Inflammatory macrophage treated with lipopolysaccharide for 1 hour (primary cell): ENCODE measurements at regions not wholly inside any gene's neighbourhood (a gene's known extent, or its start where the extent isn't known, plus 50 kb on each side); places are given as distances from the start of the nearest gene placed in this dataset.

Experiments
- DNase-seq, 2 donors: peaks; one replicate each; pipeline ENCODE4 v3.0.0-alpha.2; 2020 to 2022

DNA sequence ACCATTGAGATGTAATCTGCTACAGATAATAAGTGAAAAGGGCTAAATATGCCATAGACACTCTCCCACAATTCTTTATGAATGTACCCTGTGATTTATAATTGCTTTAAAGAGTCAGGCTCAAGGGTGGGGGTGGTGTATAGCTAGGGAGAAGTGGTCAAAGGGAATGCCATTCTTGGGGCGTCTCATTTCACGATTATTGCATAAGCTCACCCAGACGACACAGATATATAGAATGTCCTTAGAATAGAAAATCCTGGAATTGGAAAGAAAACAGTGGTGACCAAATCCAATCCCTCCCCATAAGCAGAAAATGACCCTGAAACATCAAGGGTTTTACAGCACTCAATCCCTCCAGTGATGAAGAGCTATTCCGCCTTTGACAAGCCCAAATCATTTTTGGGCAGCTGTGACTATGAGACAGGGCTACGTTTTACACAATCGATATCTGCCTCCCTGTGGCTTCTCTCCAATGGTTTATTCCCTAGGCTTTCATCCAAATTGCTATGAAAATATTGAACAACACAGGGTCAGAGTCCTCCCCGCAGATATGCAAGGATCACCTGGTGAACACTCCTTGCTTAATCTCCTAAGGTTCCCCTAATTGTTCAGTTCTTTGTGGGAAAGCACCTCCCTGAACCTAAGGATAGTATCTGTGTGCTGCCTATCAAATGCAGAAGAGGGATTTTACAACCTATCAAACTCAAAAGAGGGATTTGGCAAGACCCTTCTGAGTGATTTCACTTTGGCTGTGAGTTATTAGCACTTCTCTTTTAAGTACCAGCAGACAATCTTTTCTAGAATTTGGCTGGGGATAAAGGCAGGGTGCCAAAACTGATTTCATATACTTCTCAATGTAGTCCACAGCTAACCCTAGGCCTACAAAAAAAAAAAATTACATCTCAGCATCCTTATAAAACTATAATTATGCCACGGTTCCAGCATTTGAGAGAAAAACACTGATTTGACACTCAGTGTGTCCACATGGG is 144.9 kb upstream of the CDH6 start:
- DNase-seq: no peak

DNA sequence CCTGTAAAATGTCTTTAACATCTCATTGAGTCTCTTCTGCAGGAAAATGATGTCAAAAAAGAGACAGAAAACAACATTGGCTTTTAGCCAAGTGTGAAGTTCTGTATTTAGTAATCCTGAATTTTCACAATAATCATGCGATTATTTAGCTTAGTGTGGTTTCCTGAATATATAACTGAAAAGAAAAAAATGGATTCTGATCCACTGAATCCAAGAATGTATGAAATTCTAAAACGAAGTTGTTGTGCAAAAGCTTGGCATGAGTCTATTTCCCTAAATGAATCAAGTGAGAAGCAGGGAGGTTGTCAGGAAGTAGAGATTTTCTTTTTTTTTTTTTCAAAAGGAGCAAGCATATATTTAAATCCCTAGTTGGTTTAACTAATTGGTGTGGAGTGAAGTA is 145.9 kb upstream of the CDH6 start:
- no peak for DNase-seq

DNA sequence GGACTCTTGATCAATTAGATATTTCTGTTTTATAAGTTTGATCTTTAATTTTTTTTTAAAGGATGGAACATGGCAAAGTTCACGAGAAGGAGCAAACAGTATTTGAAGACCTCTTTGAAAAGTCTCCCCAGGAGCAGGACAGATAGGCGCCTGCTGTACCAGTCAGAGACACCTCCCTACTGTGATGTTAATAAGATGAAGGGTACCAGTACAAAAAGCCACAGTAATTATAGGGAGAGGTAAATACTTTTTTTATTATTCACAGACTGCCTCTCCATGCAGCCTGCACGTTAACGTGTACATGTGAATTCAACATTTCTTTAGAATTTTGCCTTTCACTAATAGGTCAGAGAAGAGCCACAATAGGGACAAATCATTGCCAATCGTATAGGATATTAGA is 146.5 kb upstream of the CDH6 start:
- no peak for DNase-seq

DNA sequence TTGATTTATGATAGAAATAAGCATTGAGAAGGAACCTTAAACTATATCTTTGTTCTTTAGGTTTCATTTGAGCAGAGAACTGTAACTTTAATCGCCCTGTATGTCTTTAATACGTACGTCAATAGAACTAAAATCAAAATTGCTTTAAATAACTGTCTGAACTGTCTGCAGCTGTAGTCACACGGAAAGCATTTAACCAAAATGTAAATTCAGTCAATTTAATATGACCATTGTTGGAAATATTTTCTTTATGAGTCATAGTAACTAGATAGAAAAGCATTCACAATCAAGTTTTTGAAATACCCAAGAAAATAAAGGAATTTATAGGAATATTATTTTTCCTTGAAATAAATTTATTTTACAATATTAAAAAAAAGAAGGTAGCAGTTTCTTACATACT is 157.1 kb upstream of the CDH6 start:
- DNase-seq: no peak

- DNase-seq: no peak
These were observed 160.2 kb upstream of the CDH6 start for GRCh38 chr5:31033295-31033694.

GRCh38 chr5:31029925-31030324 is 163.6 kb upstream of the CDH6 start:
- DNase-seq: no peak

DNA sequence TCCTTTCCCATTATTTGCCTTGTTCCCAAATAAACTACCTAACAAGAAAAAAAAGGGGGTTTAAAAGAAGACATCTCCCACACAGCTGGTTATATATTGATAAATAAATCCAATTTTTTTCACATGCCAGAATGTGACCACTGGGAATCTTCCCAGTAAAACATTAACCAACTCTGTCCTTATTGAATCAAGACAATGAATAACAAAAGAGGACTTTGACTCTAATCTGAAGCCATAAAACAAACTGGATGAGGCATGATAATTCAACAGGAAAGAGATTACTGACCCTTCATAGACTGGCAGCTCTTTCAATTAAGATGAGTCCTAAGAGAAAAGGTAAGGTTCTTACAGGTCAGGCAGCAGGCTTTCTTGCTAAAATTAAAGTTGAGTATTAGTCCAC is 165.8 kb upstream of the CDH6 start:
- DNase-seq: no peak

DNA sequence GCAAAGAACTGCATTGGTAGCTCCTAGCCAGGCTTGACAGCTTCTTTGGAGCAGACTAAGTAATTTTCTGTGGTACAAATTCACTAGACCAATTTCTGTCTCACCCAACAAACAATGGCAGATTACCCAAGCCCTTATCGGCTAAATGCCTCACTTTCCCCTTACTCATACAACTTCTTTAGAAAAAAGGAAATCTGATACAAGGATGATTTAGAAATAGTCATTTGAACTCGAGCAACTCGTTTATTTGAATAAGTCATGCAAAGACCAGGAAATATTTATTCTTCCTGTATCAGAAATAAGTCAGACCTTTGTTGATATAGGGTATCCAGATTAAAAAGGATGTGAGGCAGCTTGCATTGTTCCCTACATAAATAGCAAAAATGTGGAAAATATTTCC is 170.4 kb upstream of the CDH6 start:
- DNase-seq: no peak

DNA sequence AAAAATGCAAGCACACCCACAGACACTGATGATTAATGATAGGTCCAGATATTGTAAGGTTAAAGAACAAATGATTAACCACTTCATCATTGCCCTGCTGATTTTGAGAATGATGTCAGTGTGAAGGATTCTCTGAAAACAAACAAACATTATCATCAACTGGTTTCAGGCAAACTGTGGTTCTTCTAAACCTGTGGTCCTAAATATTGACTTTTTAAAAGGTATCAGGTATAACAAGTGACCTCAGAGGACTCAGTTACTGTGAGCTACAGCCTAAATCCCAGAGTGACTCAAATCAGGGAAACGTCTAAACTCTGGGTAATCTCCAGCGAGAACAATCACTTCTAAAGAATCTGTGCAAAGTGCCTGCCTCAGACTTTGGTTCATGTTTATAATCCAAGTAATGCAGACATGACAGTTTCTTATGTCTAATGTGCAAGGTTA is 172.3 kb upstream of the CDH6 start:
- no peak for DNase-seq

- DNase-seq: no peak
These were observed 185.3 kb upstream of the CDH6 start for GRCh38 chr5:31008231-31008630.

- DNase-seq: no peak
These were observed 185.8 kb upstream of the CDH6 start for GRCh38 chr5:31007672-31008071.

DNA sequence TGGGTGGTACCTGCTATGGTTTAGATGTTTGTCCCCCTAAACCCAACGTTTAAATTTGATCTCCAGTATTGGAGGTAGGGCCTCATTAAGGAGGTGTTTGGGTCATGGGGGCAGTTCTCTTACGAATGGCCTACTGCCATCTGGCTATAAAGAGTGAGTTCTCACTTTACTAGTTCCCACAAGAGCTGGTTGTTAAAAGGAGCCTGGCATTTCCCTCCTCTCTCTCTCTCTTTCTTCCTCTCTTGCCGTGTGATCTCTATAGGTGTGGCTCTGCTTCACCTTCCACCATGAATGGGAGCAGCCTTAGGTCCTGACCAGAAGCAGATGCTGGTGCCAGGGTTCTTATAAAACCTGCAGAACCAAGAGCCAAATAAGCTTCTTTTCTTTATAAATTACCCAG is 193.2 kb upstream of the CDH6 start:
- no peak for DNase-seq

DNA sequence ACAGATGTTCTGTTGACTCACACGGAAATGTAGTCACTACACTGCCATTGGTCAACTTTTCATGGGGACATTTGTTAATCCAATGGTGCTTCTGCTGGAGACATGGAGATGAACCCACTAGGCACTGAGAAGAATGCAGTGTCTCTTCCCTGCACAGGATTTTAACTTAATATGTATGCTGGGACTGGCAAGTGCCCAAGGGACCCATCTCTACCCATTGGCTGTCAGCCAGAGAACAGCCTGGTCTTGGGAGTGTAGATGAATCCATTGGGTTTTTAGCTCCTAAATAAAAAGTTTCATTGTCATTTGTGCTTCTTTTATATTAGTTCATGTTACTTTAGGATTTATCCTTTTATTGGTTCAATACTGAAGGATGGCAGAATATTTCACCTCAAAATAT is 195.8 kb upstream of the CDH6 start:
- DNase-seq: no peak

GRCh38 chr5:30994902-30995301 is 198.6 kb upstream of the CDH6 start:
- DNase-seq: no peak

- no peak for DNase-seq
These were observed 199.3 kb upstream of the CDH6 start for GRCh38 chr5:30994176-30994575.

- DNase-seq: no peak
These were observed 202.0 kb upstream of the CDH6 start for GRCh38 chr5:30991462-30991861.

DNA sequence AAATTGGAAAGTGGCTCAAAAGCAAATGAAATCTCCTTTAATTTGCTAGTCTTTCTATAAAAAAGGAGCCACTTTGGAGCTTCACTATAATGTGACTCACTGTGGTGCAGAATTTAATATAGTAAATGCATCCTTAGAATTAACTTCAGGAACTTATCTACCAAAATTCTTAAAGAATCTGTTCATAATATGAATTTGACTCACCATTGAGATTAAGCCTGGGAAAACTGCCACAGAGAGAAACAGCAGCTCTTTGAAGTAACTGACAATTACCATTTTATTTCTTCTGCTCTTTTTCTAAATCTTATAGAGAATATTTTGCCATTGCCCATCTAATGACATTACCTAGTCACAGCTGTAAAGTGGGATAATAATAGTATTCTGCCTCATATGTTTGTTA is 211.9 kb upstream of the CDH6 start:
- no peak for DNase-seq

DNA sequence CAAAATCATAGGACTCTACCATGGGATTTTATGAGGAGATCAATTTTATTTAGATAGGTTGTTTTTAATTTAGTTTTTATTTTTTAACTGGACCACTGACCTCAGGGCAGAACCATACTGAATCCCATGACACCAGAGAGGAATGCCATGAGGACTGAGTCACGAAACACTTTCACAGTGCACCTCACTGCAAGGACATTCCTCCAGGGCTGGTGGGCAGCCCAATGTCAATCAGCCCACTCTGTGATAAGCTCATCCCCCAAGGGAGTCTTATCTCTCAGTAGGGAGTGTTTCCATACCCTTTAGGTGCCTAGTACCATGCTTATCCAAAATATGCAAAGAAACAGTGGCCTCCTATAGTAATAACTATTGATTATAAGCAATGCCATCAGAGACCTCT is 224.5 kb upstream of the CDH6 start:
- no peak for DNase-seq

GRCh38 chr5:30960036-30960435 is 233.4 kb upstream of the CDH6 start:
- DNase-seq: no peak

GRCh38 chr5:30959238-30959637 is 234.2 kb upstream of the CDH6 start:
- DNase-seq: no peak

GRCh38 chr5:30957591-30957990 is 235.9 kb upstream of the CDH6 start:
- no peak for DNase-seq

- DNase-seq: no peak
These were observed 237.2 kb upstream of the CDH6 start for GRCh38 chr5:30956251-30956650.

- no peak for DNase-seq
These were observed 256.4 kb upstream of the CDH6 start for GRCh38 chr5:30937070-30937469.

GRCh38 chr5:30933599-30933998 is 259.9 kb upstream of the CDH6 start:
- no peak for DNase-seq
